ENCODE measurements at regions not wholly inside any gene's neighbourhood (a gene's known extent, or its start where the extent isn't known, plus 50 kb on each side); places are given as distances from the start of the nearest gene placed in this dataset.

DNA sequence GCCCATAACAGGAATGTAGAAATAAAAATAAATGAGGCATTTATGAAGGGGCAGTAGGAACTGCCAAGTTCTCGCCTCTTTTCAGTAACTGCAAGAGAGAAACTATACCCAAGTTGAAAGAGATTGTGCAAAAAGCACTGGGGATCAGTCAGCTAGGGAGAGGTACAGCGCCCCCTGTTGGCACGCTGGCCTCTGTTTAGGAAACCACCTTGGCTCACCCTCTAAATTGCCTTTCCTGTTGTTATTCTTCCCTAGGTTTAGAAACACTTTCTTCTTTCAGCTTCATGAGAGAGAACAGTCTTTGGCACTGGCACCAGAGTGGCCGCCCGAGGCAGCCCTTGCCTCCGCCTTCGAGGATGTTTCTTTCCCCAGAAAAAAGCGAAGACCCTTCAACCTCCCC lies 348.5 kb downstream of the MID1IP1 start:
- WGBS, 2 experiments (ENCODE audit: extremely low coverage in 2 of 2, insufficient read length in 1 of 2): no CpG with 5 or more reads among the region's 8 CpGs
- CTCF ChIA-PET: no interaction called here
- no TSS peak for BruUV-seq (replicated peaks)
- no peak overlapping the region for H2BK15ac ChIP-seq (ENCODE audit: low read depth, low read length)
- dilution Hi-C loops (cut with HindIII; ENCODE audit: low sequenced_read_pairs, unreplicated experiment) (no loop called here), intact Hi-C loops (cut with micrococcal nuclease) (loop anchor here (5.0 kb wide), 2 partner anchors 382 to 487 kb away; no protein-coding TSS in a partner anchor), in situ Hi-C loops (cut with MboI; ENCODE audit: low sequenced_read_pairs) (loop anchor here (5.0 to 10.0 kb wide), 2 partner anchors 55 to 392 kb away; no protein-coding TSS in a partner anchor)
- H2BK20ac ChIP-seq (ENCODE audit: low read depth, low read length): no peak overlapping the region
- H3K14ac ChIP-seq (replicated peaks; ENCODE audit: low read depth, low read length): no peak overlapping the region
- H3K4me1 ChIP-seq (ENCODE audit: control insufficient read depth, insufficient read depth, low read length): no peaks in the 10 kb centered on the region
- H3K27ac ChIP-seq (ENCODE audit: insufficient read depth, low read length): no peak overlapping the region
- no peak overlapping the region for H3K4ac ChIP-seq (ENCODE audit: low read depth, low read length)
- POLR2A ChIA-PET (ENCODE audit: unreplicated experiment): no interaction called here
- H3K9ac ChIP-seq (ENCODE audit: low read depth, low read length): no peak overlapping the region
- H3K56ac ChIP-seq (ENCODE audit: extremely low read depth, insufficient read depth, low read length): no peak overlapping the region
- no peak overlapping the region for H3K4me2 ChIP-seq (ENCODE audit: low read depth, low read length)
- H3K27me3 ChIP-seq (ENCODE audit: control insufficient read depth, insufficient read depth, low read length): peaks cover 28% of the 10 kb centered on the region
- peak; percentile 53; the same call in 1 of the 2 replicates for ATAC-seq (ENCODE audit: low read depth)
- no peaks in the 10 kb centered on the region for H4K20me1 ChIP-seq (ENCODE audit: insufficient read depth, low read length)
- TF ChIP-seq NFE2L2 (IDR thresholded peaks at IDR 0.05; ENCODE audit: low read depth, low read length) (no peak), MAZ (IDR thresholded peaks at IDR 0.05; ENCODE audit: borderline replicate concordance, low read depth, low read length) (no peak), MAFK (IDR thresholded peaks at IDR 0.05; ENCODE audit: low read depth, low read length) (no peak), RAD21 (IDR thresholded peaks at IDR 0.05; ENCODE audit: low read length) (peak; percentile 64), BHLHE40 (IDR thresholded peaks at IDR 0.05; ENCODE audit: low read depth, low read length) (no peak), MXI1 (IDR thresholded peaks at IDR 0.05; ENCODE audit: borderline replicate concordance, low read depth, low read length) (no peak), POLR2A (IDR thresholded peaks at IDR 0.05; ENCODE audit: low read depth, low read length) (no peak), SMC3 (IDR thresholded peaks at IDR 0.05; ENCODE audit: low read depth, low read length) (peak; percentile 62), CHD1 (IDR thresholded peaks at IDR 0.05; ENCODE audit: low read depth, low read length) (no peak), RCOR1 (IDR thresholded peaks at IDR 0.05; ENCODE audit: insufficient replicate concordance, low read length) (no peak), RFX5 (IDR thresholded peaks at IDR 0.05; ENCODE audit: low read depth, low read length) (no peak), CEBPB (IDR thresholded peaks at IDR 0.05; ENCODE audit: low read depth, low read length) (no peak), FOS (IDR thresholded peaks at IDR 0.05; ENCODE audit: low read depth, low read length) (no peak)
- TF ChIP-seq, protein P1, sequence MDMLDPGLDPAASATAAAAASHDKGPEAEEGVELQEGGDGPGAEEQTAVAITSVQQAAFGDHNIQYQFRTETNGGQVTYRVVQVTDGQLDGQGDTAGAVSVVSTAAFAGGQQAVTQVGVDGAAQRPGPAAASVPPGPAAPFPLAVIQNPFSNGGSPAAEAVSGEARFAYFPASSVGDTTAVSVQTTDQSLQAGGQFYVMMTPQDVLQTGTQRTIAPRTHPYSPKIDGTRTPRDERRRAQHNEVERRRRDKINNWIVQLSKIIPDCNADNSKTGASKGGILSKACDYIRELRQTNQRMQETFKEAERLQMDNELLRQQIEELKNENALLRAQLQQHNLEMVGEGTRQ (IDR thresholded peaks at IDR 0.05; ENCODE audit: low read depth, low read length): no peak
- TF ChIP-seq, protein P2, sequence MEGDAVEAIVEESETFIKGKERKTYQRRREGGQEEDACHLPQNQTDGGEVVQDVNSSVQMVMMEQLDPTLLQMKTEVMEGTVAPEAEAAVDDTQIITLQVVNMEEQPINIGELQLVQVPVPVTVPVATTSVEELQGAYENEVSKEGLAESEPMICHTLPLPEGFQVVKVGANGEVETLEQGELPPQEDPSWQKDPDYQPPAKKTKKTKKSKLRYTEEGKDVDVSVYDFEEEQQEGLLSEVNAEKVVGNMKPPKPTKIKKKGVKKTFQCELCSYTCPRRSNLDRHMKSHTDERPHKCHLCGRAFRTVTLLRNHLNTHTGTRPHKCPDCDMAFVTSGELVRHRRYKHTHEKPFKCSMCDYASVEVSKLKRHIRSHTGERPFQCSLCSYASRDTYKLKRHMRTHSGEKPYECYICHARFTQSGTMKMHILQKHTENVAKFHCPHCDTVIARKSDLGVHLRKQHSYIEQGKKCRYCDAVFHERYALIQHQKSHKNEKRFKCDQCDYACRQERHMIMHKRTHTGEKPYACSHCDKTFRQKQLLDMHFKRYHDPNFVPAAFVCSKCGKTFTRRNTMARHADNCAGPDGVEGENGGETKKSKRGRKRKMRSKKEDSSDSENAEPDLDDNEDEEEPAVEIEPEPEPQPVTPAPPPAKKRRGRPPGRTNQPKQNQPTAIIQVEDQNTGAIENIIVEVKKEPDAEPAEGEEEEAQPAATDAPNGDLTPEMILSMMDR (conservative IDR thresholded peaks at IDR 0.05; ENCODE audit: low read depth, low read length): peak; percentile 54
- TF ChIP-seq, protein P3, sequence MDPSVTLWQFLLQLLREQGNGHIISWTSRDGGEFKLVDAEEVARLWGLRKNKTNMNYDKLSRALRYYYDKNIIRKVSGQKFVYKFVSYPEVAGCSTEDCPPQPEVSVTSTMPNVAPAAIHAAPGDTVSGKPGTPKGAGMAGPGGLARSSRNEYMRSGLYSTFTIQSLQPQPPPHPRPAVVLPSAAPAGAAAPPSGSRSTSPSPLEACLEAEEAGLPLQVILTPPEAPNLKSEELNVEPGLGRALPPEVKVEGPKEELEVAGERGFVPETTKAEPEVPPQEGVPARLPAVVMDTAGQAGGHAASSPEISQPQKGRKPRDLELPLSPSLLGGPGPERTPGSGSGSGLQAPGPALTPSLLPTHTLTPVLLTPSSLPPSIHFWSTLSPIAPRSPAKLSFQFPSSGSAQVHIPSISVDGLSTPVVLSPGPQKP (IDR thresholded peaks at IDR 0.05; ENCODE audit: borderline replicate concordance, low read depth, low read length): no peak
- no peak overlapping the region for H4K91ac ChIP-seq (ENCODE audit: insufficient read depth, low read depth, low read length)
- H3K18ac ChIP-seq (ENCODE audit: low read depth, low read length): no peak overlapping the region
- no peak overlapping the region for H3K4me3 ChIP-seq (ENCODE audit: insufficient read depth, low read depth, low read length)
- no peak overlapping the region for H3K23ac ChIP-seq (ENCODE audit: low read depth, low read length)
- no peaks in the 10 kb centered on the region for H3K9me3 ChIP-seq (ENCODE audit: control insufficient read depth, insufficient read depth, low read length)
- no peaks in the 10 kb centered on the region for H3K79me1 ChIP-seq (ENCODE audit: low read depth in 1 of 2, low read length in 2 of 2)
- no peak overlapping the region for H2AK5ac ChIP-seq (ENCODE audit: low read depth, low read length)
- H4K8ac ChIP-seq (ENCODE audit: low read depth in 2 of 2, low read length in 2 of 2): no peak overlapping the region
- peak; percentile 40 for DNase-seq
- H2BK120ac ChIP-seq (ENCODE audit: low read depth, low read length): no peak overlapping the region
- H3K36me3 ChIP-seq (ENCODE audit: control insufficient read depth, insufficient read depth, low read length): no peaks in the 10 kb centered on the region
- H2AK9ac ChIP-seq (replicated peaks; ENCODE audit: low read depth, low read length, poor library complexity): no peak overlapping the region
- H2AFZ ChIP-seq (replicated peaks; ENCODE audit: low read length, poor library complexity): no peak overlapping the region
- no peaks in the 10 kb centered on the region for H3K9me1 ChIP-seq (ENCODE audit: insufficient read depth, low read length)
- no peak overlapping the region for H4K5ac ChIP-seq (ENCODE audit: low read depth, low read length)
- H2BK5ac ChIP-seq (ENCODE audit: low read depth, low read length, poor library complexity, severe bottlenecking): no peak overlapping the region

Measured in IMR-90 (cell line).